ENCODE measurements at regions not wholly inside any gene's neighbourhood (a gene's known extent, or its start where the extent isn't known, plus 50 kb on each side); places are given as distances from the start of the nearest gene placed in this dataset.

GRCh38 chr15:95742836-95743235, 587.7 kb upstream of the NR2F2 start:
- TF ChIP-seq RARB (CRISPR knock-in tag; IDR thresholded peaks at IDR 0.05) (no peak), ZFP30 (CRISPR knock-in tag; IDR thresholded peaks at IDR 0.05) (no peak), ZNF8 (CRISPR knock-in tag; IDR thresholded peaks at IDR 0.05) (no peak), PATZ1 (CRISPR knock-in tag; IDR thresholded peaks at IDR 0.05; ENCODE audit: borderline replicate concordance) (no peak), ZC3H10 (CRISPR knock-in tag; IDR thresholded peaks at IDR 0.05) (no peak), TOX (CRISPR knock-in tag; IDR thresholded peaks at IDR 0.05; ENCODE audit: borderline replicate concordance) (no peak)

GRCh38 chr15:95757171-95757570, 573.3 kb upstream of the NR2F2 start:
- no peak for TF ChIP-seq ZFP30 (CRISPR knock-in tag; IDR thresholded peaks at IDR 0.05)
- no peak for TF ChIP-seq CREB5 (CRISPR knock-in tag; IDR thresholded peaks at IDR 0.05; ENCODE audit: low read depth)
- TF ChIP-seq TSHZ2 (CRISPR knock-in tag; IDR thresholded peaks at IDR 0.05) = no peak
- TF ChIP-seq ARNTL (CRISPR knock-in tag; IDR thresholded peaks at IDR 0.05; ENCODE audit: borderline replicate concordance, low read depth) = no peak
- no peak for TF ChIP-seq ZFP3 (CRISPR knock-in tag; IDR thresholded peaks at IDR 0.05)
- TF ChIP-seq ZNF8 (CRISPR knock-in tag; IDR thresholded peaks at IDR 0.05) = no peak
- no peak for TF ChIP-seq TOX (CRISPR knock-in tag; IDR thresholded peaks at IDR 0.05; ENCODE audit: borderline replicate concordance)
- no peak for TF ChIP-seq TCF4 (CRISPR knock-in tag; IDR thresholded peaks at IDR 0.05; ENCODE audit: borderline replicate concordance)
- TF ChIP-seq ESRRG (CRISPR knock-in tag; IDR thresholded peaks at IDR 0.05) = no peak
- TF ChIP-seq SNAI2 (CRISPR knock-in tag; IDR thresholded peaks at IDR 0.05) = no peak
- TF ChIP-seq PATZ1 (CRISPR knock-in tag; IDR thresholded peaks at IDR 0.05; ENCODE audit: borderline replicate concordance) = no peak
- ATAC-seq = no peak

More at GRCh38 chr15:95742836-95743235, 587.7 kb upstream of the NR2F2 start:
- no peak for ATAC-seq

- no peak for ATAC-seq
- TF ChIP-seq ZNF565 (CRISPR knock-in tag; conservative IDR thresholded peaks at IDR 0.05; ENCODE audit: low read depth) (no peak), ZFP3 (CRISPR knock-in tag; IDR thresholded peaks at IDR 0.05) (no peak), ZNF70 (CRISPR knock-in tag; IDR thresholded peaks at IDR 0.05) (no peak), ESRRG (CRISPR knock-in tag; IDR thresholded peaks at IDR 0.05) (no peak), ISL1 (CRISPR knock-in tag; IDR thresholded peaks at IDR 0.05) (no peak), ZC3H10 (CRISPR knock-in tag; IDR thresholded peaks at IDR 0.05) (no peak), CSDC2 (CRISPR knock-in tag; IDR thresholded peaks at IDR 0.05) (no peak), PPARA (CRISPR knock-in tag; IDR thresholded peaks at IDR 0.05; ENCODE audit: borderline replicate concordance) (no peak), BACH2 (CRISPR knock-in tag; IDR thresholded peaks at IDR 0.05; ENCODE audit: borderline replicate concordance) (no peak), GLIS3 (CRISPR knock-in tag; IDR thresholded peaks at IDR 0.05) (no peak), SNAI2 (CRISPR knock-in tag; IDR thresholded peaks at IDR 0.05) (no peak), CREB5 (CRISPR knock-in tag; IDR thresholded peaks at IDR 0.05; ENCODE audit: low read depth) (no peak), TOX (CRISPR knock-in tag; IDR thresholded peaks at IDR 0.05; ENCODE audit: borderline replicate concordance) (no peak), RARB (CRISPR knock-in tag; IDR thresholded peaks at IDR 0.05) (no peak), ARNTL (CRISPR knock-in tag; IDR thresholded peaks at IDR 0.05; ENCODE audit: borderline replicate concordance, low read depth) (no peak), ZFP30 (CRISPR knock-in tag; IDR thresholded peaks at IDR 0.05) (no peak), POU6F1 (CRISPR knock-in tag; IDR thresholded peaks at IDR 0.05; ENCODE audit: borderline replicate concordance, low read depth) (no peak), CSRNP3 (CRISPR knock-in tag; IDR thresholded peaks at IDR 0.05) (no peak)
Measured at GRCh38 chr15:95758451-95758850, 572.0 kb upstream of the NR2F2 start.

All from SK-N-SH treated with all-trans-retinoic acid at 6 μM for 48 hours (cell line).